Transverse colon (tissue), 3 donors: ENCODE measurements at regions not wholly inside any gene's neighbourhood (a gene's known extent, or its start where the extent isn't known, plus 50 kb on each side); places are given as distances from the start of the nearest gene placed in this dataset.

Source experiments
- CTCF ChIP-seq, 5 experiments: fragments of 200-600 bp in 3 of 5; fragments of 450-650 bp in 2 of 5; sonication (generic) in 3 of 5; IDR thresholded peaks; 1 replicate in 2 of 5; 2 replicates in 3 of 5; pipeline ENCODE4 v1.5.1; 2016 to 2017; ENCODE audit warnings: antibody characterized with exemption in 5 of 5, inconsistent platforms in 3 of 5, mild to moderate bottlenecking in 2 of 5, moderate library complexity in 1 of 5
- EP300 ChIP-seq: sonication (generic); formaldehyde crosslinking; IDR thresholded peaks from one replicate; pipeline ENCODE4 v1.6.1; 2017; ENCODE audit warnings: antibody characterized with exemption, low read depth

DNA sequence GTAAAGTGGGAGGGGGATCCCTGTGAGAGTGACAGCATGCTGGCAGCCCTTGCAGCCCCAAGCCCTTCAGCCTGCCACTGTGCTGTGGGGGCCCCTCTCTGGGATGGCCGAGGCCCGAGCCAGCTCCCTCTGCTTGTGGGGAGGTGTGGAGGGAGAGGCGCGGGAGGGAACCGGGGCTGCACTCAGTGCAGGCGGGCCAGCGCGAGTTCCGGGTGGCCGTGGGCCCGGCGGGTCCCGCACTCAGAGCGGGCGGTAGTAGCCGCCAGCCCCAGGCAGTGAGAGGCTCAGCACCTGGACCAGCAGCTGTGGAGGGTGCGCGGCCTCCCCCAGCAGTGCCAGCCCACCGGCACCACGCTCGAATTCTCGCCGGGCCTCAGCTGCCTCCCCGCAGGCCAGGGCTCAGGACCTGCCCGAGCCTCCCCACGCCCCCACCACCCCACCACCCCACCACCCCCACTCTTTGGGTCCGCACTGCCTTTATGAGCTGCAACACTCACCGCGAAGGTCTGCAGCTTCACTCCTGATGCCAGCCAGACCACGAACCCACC lies 208.1 kb downstream of the CDH19 start:
- TF ChIP-seq CTCF (IDR thresholded peaks at IDR 0.05): no peak
- no peak for TF ChIP-seq EP300
